Aorta (tissue), 5 donors: ENCODE measurements at regions not wholly inside any gene's neighbourhood (a gene's known extent, or its start where the extent isn't known, plus 50 kb on each side); places are given as distances from the start of the nearest gene placed in this dataset.

Source experiments
- ATAC-seq: fragments of 200-7000 bp; cut with Tn5 transposase; one replicate; pipeline ENCODE4 v1.9.1; 2022; ENCODE audit warnings: moderate library complexity; ENCODE audit not compliant: low FRiP score
- DNase-seq, 2 donors: peaks; one replicate each; pipeline ENCODE4 v3.0.0-alpha.2; 2020
- H3K27ac ChIP-seq, 2 donors: one replicate each; pipeline ENCODE4 v1.5.1; 2013; ENCODE audit warnings: low read length in 2 of 2, mild to moderate bottlenecking in 2 of 2, moderate library complexity in 2 of 2, control low read depth in 1 of 2, inconsistent platforms in 1 of 2, low read depth in 1 of 2
- H3K27me3 ChIP-seq, 2 donors: one replicate each; pipeline ENCODE4 v1.6.1; 2013; ENCODE audit warnings: control low read depth in 1 of 2, low read length in 1 of 2, mild to moderate bottlenecking in 1 of 2, moderate library complexity in 1 of 2; ENCODE audit not compliant: insufficient read depth in 2 of 2, control insufficient read depth in 1 of 2
- H3K36me3 ChIP-seq, 2 donors: one replicate each; pipeline ENCODE4 v1.6.1; 2013; ENCODE audit warnings: control low read depth in 1 of 2, low read length in 1 of 2, mild to moderate bottlenecking in 1 of 2; ENCODE audit not compliant: insufficient read depth in 2 of 2, control insufficient read depth in 1 of 2
- H3K4me1 ChIP-seq, 2 donors: one replicate each; pipeline ENCODE4 v1.6.1; 2013; ENCODE audit warnings: low read length in 2 of 2, control low read depth in 1 of 2, mild to moderate bottlenecking in 1 of 2, moderate library complexity in 1 of 2; ENCODE audit not compliant: insufficient read depth in 2 of 2, control insufficient read depth in 1 of 2
- H3K4me3 ChIP-seq, 2 donors: one replicate each; pipeline ENCODE4 v1.5.1; 2013; ENCODE audit warnings: low read length in 2 of 2, control low read depth in 1 of 2, mild to moderate bottlenecking in 1 of 2
- H3K9me3 ChIP-seq: one replicate; pipeline ENCODE4 v1.6.1; 2013; ENCODE audit warnings: mild to moderate bottlenecking, low read length; ENCODE audit not compliant: control insufficient read depth
- WGBS, 2 donors: extraction: QIAGEN DNeasy Blood & Tissue Kit; methylation state at CpG; one replicate each; pipeline ENCODE4 v1.1.7; 2013; 5-methylcytosine and 5-hydroxymethylcytosine counted together
- intact Hi-C, 2 donors: fragments of 100-400 bp; cut with DNase I; formaldehyde crosslinking; loops; one replicate each; pipeline versions ENCODE4 v1.14.2 to v1.15.0; 2022
- donor health status: healthy with polysubstance abuse.
- donor health status: Bipolar disorder and iron deficiency.
- donor health status: DM: no; HTN: no; CAD: no.
- donor health status: DM: no; HTN: no; CAD: no.
- donor health status: DM: yes; HTN: yes; CAD: no.

DNA sequence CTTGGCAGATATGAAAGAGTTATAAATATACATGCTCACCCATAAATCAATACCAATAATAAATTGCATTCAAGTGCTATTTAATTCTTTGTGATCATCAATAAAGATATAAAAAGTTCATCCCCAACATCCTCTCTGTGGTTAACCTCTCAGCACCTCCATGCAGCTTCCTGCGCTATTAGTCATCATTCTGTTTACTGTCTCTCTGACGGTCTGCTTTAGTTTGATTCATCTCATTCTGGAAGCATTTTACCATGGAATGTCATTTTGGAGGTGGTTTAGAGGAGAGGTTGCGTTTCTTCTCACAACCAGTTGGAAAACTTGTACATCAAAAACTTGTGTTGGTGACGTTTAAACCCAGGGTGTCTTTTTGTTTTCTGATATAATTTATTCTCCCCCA lies 486.6 kb downstream of the BRINP1 start:
- Histone ChIP-seq H3K9me3 (no peaks in the 10 kb centered on the region), H3K4me1 (no peaks in the 10 kb centered on the region), H3K27me3 (peaks cover 0 to 1% of the 10 kb centered on the region in 2 donors), H3K27ac (no peak overlapping the region), H3K36me3 (no peaks in the 10 kb centered on the region), H3K4me3 (no peak overlapping the region)
- ATAC-seq (no peak), DNase-seq (no peak)
- WGBS, 2 donors, result 84 to 86% methylated on average over 4 of the region's 4 CpGs
- intact Hi-C loops, result no loop called here

DNA sequence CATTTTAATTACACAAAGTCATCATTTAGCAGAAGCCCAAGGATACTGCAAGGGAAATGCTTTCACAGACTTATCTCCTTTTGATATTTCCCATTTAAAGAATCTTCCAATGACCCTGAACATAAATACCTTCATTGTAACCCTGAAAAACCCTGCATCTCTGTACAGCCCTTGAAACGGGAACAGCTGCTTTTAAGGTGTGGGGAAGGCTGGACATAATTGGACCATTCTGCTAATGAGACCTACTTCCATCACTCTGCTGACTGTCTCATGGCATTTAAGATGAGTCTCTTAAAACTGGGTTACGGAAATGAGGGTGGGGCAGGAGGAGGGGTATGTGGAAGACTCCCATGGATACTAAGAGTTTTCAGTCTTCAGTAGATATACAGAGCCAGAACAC lies 485.8 kb downstream of the BRINP1 start:
- Histone ChIP-seq H3K36me3 (no peaks in the 10 kb centered on the region), H3K27me3 (peaks cover 0 to 1% of the 10 kb centered on the region in 2 donors), H3K4me3 (no peak overlapping the region), H3K27ac (no peak overlapping the region), H3K4me1 (no peaks in the 10 kb centered on the region), H3K9me3 (no peaks in the 10 kb centered on the region)
- ATAC-seq (no peak), DNase-seq (no peak)
- 86 to 91% methylated on average over 2 of the region's 2 CpGs for WGBS, 2 donors
- intact Hi-C loops, result no loop called here

DNA sequence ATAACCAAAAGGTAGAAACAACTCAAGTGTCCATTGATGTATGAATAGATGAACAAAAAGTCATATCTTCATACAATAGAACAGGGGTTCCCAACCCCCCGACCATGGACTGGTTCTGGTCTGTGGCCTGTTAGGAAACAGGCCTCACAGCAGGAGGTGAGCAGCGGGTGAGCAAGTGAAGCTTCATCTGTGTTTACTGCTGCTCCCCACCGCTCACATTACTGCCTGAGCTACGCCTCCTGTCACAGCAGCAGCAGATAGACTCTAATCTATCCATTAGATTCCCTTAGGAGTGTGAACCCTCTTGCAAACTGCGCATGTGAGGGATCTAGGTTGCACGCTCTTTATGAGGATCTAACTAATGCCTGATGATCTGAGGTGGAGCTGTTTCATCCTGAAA lies 478.0 kb downstream of the BRINP1 start:
- Histone ChIP-seq H3K36me3 (no peaks in the 10 kb centered on the region), H3K27ac (no peak overlapping the region), H3K4me3 (no peak overlapping the region), H3K27me3 (no peaks in the 10 kb centered on the region), H3K9me3 (no peaks in the 10 kb centered on the region), H3K4me1 (peaks cover 0 to 4% of the 10 kb centered on the region in 2 donors)
- no peak for ATAC-seq
- DNase-seq, result no peak
- WGBS, 2 donors, result 90 to 94% methylated on average over 6 of the region's 6 CpGs
- intact Hi-C loops, result no loop called here

DNA sequence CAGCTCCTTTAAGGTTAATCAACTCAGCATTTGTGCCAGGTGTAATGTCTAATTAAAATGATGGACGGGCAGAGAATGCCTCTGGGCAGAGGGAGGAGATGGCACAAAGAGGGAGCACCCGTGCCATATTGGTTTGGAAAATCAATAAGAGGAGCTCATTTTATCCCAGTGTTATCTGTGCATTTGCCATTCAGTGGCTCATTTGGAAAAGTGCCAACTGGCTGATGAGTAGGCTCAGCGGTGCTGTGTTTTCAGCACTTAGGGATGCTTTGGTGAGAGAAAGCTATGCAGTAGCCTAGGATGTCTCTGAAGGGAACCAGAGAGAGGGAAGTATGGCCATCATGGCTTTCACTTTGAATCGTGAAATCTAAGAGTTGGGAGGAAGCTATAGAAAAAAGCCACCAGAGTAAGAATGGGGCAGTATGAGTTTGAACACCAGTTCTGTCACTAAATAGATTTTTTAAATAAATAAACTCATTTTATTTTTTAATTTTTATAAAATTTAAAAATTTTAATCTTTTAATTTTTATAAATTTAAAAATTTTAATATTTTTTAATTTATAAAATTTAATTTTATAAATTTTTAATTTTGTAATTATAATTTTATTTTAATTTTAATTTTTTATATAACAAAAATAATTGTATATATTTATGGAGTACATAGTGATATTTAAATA lies 472.8 kb downstream of the BRINP1 start:
- H3K4me3 ChIP-seq, result no peak overlapping the region
- intact Hi-C loops, result no loop called here
- ATAC-seq, result no peak

DNA sequence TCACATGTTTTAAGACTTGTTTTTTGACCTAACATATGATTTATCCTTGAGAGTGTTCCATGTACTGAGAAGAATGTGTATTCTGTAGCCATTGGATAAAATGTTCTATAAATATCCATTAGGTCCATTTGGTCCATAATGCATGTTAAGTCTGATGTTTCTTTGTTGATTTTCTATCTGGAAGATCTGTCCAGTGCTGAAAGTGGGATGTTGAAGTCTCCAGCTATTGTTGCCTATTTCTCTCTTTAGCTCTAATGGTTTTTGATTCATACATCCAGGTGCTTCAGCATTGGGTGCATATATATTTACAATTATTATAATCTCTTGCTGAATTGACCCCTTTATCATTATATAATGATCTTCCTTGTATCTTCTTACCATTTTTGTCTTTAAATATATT lies 451.1 kb downstream of the BRINP1 start:
- no peak overlapping the region for H3K4me3 ChIP-seq
- H3K4me1 ChIP-seq, result no peaks in the 10 kb centered on the region
- H3K27ac ChIP-seq, result no peak overlapping the region
- DNase-seq (no peak), ATAC-seq (no peak)
- no peaks in the 10 kb centered on the region for H3K36me3 ChIP-seq
- peaks cover 1% of the 10 kb centered on the region for H3K9me3 ChIP-seq
- intact Hi-C loops, result no loop called here
- H3K27me3 ChIP-seq, result no peaks in the 10 kb centered on the region

More for the DNA sequence above, 472.8 kb downstream of the BRINP1 start:
- Histone ChIP-seq H3K4me1 (no peaks in the 10 kb centered on the region), H3K27ac (no peak overlapping the region), H3K36me3 (no peaks in the 10 kb centered on the region), H3K27me3 (no peaks in the 10 kb centered on the region), H3K9me3 (no peaks in the 10 kb centered on the region)
- 84 to 88% methylated on average over 4 of the region's 4 CpGs for WGBS, 2 donors
- DNase-seq, result no peak

DNA sequence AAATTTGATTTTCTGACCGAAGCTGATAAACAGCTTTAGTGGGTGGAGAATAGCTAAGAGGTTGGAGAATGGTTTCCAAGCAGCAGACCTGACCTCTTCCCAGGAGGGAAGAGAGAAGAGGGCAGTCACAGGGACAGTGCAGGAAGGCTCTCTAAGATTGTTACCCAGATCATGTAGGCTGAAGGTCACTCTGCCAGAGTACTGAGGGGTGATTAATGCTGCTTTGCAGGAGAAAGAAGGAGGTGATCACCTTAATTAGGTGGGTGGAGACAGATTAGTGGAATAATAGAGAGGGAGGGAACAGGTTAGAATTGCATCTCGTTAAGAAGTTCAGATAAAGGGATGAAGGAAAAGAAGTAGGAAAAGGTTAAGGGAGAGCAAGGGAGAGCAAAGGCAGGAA lies 440.5 kb downstream of the BRINP1 start:
- ATAC-seq, result no peak
- H3K27ac ChIP-seq, result peak overlapping the region in 1 of 2 donors; percentile 17

DNA sequence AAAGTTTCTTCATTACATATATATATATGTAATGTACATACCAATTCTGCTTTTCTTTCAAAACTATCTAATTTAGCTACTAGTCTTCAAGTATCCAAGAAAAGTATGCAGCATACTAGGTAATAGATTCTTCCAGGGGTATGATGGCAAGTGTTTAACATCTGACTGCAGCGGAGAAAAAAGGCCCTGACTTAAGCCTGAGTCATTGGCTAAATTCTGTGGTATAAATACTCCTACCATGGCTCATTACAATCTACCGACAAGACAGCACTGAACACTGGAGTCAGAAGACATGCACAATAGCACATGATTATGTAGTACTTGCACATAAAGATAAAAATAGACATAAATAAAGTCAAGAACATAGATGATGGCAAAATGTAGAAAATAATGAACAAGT lies 439.9 kb downstream of the BRINP1 start:
- Histone ChIP-seq H3K4me1 (peaks cover 4 to 6% of the 10 kb centered on the region in 2 donors), H3K9me3 (no peaks in the 10 kb centered on the region), H3K36me3 (no peaks in the 10 kb centered on the region), H3K27me3 (no peaks in the 10 kb centered on the region), H3K4me3 (no peak overlapping the region), H3K27ac (no peak overlapping the region)
- DNase-seq (no peak), ATAC-seq (no peak)
- 14 to 17% methylated on average over 2 of the region's 2 CpGs for WGBS, 2 donors
- intact Hi-C loops, result loop anchor here in 1 of 2 donors (2.0 kb wide), 1 partner anchor 98 kb away; no protein-coding TSS in a partner anchor

More for the DNA sequence above, 440.5 kb downstream of the BRINP1 start:
- Histone ChIP-seq H3K27me3 (no peaks in the 10 kb centered on the region), H3K9me3 (no peaks in the 10 kb centered on the region), H3K4me3 (no peak overlapping the region), H3K4me1 (peaks cover 4 to 6% of the 10 kb centered on the region in 2 donors), H3K36me3 (no peaks in the 10 kb centered on the region)
- DNase-seq, result no peak
- 10 to 11% methylated on average over 2 of the region's 2 CpGs for WGBS, 2 donors
- intact Hi-C loops, result loop anchor here in 1 of 2 donors (2.0 kb wide), 1 partner anchor 98 kb away; no protein-coding TSS in a partner anchor

DNA sequence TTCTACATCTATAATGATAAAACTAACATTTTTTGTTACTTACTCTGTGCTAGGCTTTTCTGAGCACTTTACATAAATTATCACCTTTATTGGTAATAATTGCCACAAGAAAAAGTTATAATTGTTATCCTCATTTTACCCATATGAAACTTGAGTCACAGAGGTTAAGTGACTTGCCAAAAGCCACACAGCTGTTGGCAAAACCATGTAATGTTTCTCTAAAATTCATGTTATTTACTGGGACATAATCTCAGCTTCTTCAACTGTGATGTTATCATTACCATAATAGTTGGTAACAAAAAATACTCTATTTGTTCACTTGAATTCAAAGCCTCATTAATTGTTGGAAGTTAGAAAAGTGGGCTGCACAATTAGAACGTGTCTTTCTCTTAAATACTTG lies 437.3 kb downstream of the BRINP1 start:
- no peaks in the 10 kb centered on the region for H3K36me3 ChIP-seq
- 9 to 11% methylated on average over 1 of the region's 1 CpG for WGBS, 2 donors
- peaks cover 4 to 6% of the 10 kb centered on the region in 2 donors for H3K4me1 ChIP-seq
- intact Hi-C loops, result no loop called here
- H3K4me3 ChIP-seq, result no peak overlapping the region
- DNase-seq (no peak), ATAC-seq (no peak)
- H3K9me3 ChIP-seq, result no peaks in the 10 kb centered on the region
- no peak overlapping the region for H3K27ac ChIP-seq
- no peaks in the 10 kb centered on the region for H3K27me3 ChIP-seq

DNA sequence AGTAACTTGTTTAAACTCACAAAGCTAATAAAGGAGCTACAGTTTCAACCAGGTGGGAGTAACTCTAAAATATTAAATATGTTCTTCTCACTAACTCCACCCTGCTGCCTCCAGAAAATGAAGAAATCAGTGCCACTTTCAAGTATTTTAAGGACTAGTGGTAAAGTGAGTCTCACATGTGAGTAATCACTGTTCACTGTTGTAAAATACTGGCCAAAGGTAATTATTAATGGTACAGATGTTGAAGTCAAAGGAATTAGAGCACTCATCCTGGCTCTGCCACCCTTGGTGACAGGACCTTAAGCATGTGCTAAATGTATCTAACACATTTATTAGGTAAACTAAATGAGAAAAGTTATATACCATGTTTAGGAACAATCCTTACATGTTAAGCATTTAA lies 430.7 kb downstream of the BRINP1 start:
- H3K4me3 ChIP-seq, result no peak overlapping the region
- intact Hi-C loops, result no loop called here
- H3K36me3 ChIP-seq, result no peaks in the 10 kb centered on the region
- no peak for DNase-seq
- no peak for ATAC-seq
- H3K27me3 ChIP-seq, result no peaks in the 10 kb centered on the region
- H3K9me3 ChIP-seq, result no peaks in the 10 kb centered on the region
- H3K4me1 ChIP-seq, result no peaks in the 10 kb centered on the region
- no peak overlapping the region for H3K27ac ChIP-seq
